Activated CD4-positive, alpha-beta T cell treated with anti-CD3 and anti-CD28 coated beads for 1 hour (primary cell): ENCODE measurements at regions not wholly inside any gene's neighbourhood (a gene's known extent, or its start where the extent isn't known, plus 50 kb on each side); places are given as distances from the start of the nearest gene placed in this dataset.
"Not testable (repeated sequence)": the region's sequence is repeated elsewhere in the genome, so short reads cannot be mapped to it uniquely, and the experiment has no call there.

ENCODE experiments used
- DNase-seq: peaks from one replicate; pipeline ENCODE4 v3.0.0-alpha.2; 2020

GRCh38 chr2:226115102-226115831 is 684.4 kb downstream of the IRS1 start:
- no peak for DNase-seq

GRCh38 chr2:226114436-226114835 is 685.2 kb downstream of the IRS1 start:
- no peak for DNase-seq

- no peak for DNase-seq
Measured at GRCh38 chr2:226098861-226099745, 699.6 kb downstream of the NYAP2 start.

GRCh38 chr2:226095058-226095457 is 695.5 kb downstream of the NYAP2 start:
- no peak for DNase-seq

GRCh38 chr2:226093364-226093763 is 693.9 kb downstream of the NYAP2 start:
- DNase-seq: no peak

- DNase-seq: no peak
Measured at GRCh38 chr2:226088366-226088674, 688.8 kb downstream of the NYAP2 start.

GRCh38 chr2:226087505-226088365 is 688.2 kb downstream of the NYAP2 start:
- DNase-seq: no peak

GRCh38 chr2:226087051-226087450 is 687.5 kb downstream of the NYAP2 start:
- no peak for DNase-seq

- no peak for DNase-seq
Measured at GRCh38 chr2:226086190-226086589, 686.7 kb downstream of the NYAP2 start.

GRCh38 chr2:226085425-226085824 is 685.9 kb downstream of the NYAP2 start:
- not testable (repeated sequence) for DNase-seq

- DNase-seq: no peak
Measured at GRCh38 chr2:226080334-226080733, 680.8 kb downstream of the NYAP2 start.

GRCh38 chr2:226079671-226080181 is 680.2 kb downstream of the NYAP2 start:
- DNase-seq: no peak

- DNase-seq: no peak
Measured at GRCh38 chr2:226079196-226079595, 679.7 kb downstream of the NYAP2 start.

GRCh38 chr2:226078666-226079065 is 679.2 kb downstream of the NYAP2 start:
- DNase-seq: no peak

- DNase-seq: no peak
Measured at GRCh38 chr2:226077841-226078240, 678.3 kb downstream of the NYAP2 start.

GRCh38 chr2:226077031-226077430 is 677.5 kb downstream of the NYAP2 start:
- no peak for DNase-seq

GRCh38 chr2:226076529-226076928 is 677.0 kb downstream of the NYAP2 start:
- DNase-seq: no peak

GRCh38 chr2:226074391-226074790 is 674.9 kb downstream of the NYAP2 start:
- no peak for DNase-seq

- no peak for DNase-seq
Measured at GRCh38 chr2:226073496-226074160, 674.1 kb downstream of the NYAP2 start.

GRCh38 chr2:226066873-226067272 is 667.4 kb downstream of the NYAP2 start:
- no peak for DNase-seq

GRCh38 chr2:226066391-226066790 is 666.9 kb downstream of the NYAP2 start:
- DNase-seq: no peak

- no peak for DNase-seq
Measured at GRCh38 chr2:226064932-226065570, 665.5 kb downstream of the NYAP2 start.
